ENCODE measurements at regions not wholly inside any gene's neighbourhood (a gene's known extent, or its start where the extent isn't known, plus 50 kb on each side); places are given as distances from the start of the nearest gene placed in this dataset.

DNA sequence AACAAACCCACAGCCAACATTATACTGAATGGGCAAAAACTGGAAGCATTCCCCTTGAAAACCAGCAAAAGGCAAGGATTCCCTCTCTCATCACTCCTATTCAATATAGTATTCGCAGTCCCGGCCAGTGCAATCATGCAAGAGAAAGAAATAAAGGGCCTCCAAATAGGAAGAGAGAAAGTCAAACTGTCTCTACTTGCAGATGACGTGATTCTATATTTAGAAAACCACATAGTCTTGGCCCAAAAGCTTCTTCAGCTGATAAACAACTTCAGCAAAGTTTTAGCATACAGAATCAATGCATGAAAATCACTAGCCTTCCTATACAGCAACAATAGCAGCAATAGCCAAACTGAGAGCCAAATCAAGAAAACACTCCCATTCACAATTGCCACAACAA is 333.7 kb upstream of the EDIL3 start:
- TF ChIP-seq POLR2A (IDR thresholded peaks at IDR 0.05; ENCODE audit: low read depth, low read length) (no peak), TAF1 (IDR thresholded peaks at IDR 0.05; ENCODE audit: low read depth, low read length) (no peak), POLR2AphosphoS5 (IDR thresholded peaks at IDR 0.05; ENCODE audit: low read depth, low read length) (no peak), SPI1 (IDR thresholded peaks at IDR 0.05; ENCODE audit: low read depth, low read length) (no peak), POU2F2 (IDR thresholded peaks at IDR 0.05; ENCODE audit: low read depth, low read length) (no peak)
